Spleen (tissue), 11 donors: ENCODE measurements at regions not wholly inside any gene's neighbourhood (a gene's known extent, or its start where the extent isn't known, plus 50 kb on each side); places are given as distances from the start of the nearest gene placed in this dataset.

Source experiments
- DNase-seq: peaks from one replicate; pipeline ENCODE4 v3.0.0-alpha.2; 2020
- H3K27ac ChIP-seq, 8 donors: fragments of 200-600 bp; sonication (generic) in 7 of 8; 1 replicate in 4 of 8; 2 replicates in 4 of 8; pipeline versions ENCODE4 v1.5.0 to v1.8.0; 2016 to 2021; ENCODE audit warnings: inconsistent platforms in 4 of 8, mild to moderate bottlenecking in 4 of 8, moderate library complexity in 1 of 8
- H3K27me3 ChIP-seq, 7 donors: fragments of 200-600 bp; sonication (generic) in 6 of 7; replicated peaks in 1 of 7; 1 replicate in 4 of 7; 2 replicates in 3 of 7; pipeline versions ENCODE4 v1.5.0 to v1.8.0; 2016 to 2021; ENCODE audit warnings: inconsistent platforms in 3 of 7, mild to moderate bottlenecking in 1 of 7
- H3K36me3 ChIP-seq, 6 donors: fragments of 200-600 bp; sonication (generic) in 5 of 6; 1 replicate in 4 of 6; 2 replicates in 2 of 6; pipeline versions ENCODE4 v1.5.0 to v1.8.0; 2016 to 2021; ENCODE audit warnings: inconsistent platforms in 2 of 6
- H3K4me1 ChIP-seq, 6 donors: fragments of 200-600 bp; sonication (generic) in 5 of 6; 1 replicate in 3 of 6; 2 replicates in 3 of 6; pipeline versions ENCODE4 v1.5.0 to v1.8.0; 2016 to 2021; ENCODE audit warnings: inconsistent platforms in 3 of 6
- H3K4me3 ChIP-seq, 8 donors: fragments of 200-600 bp; sonication (generic) in 7 of 8; 1 replicate in 4 of 8; 2 replicates in 4 of 8; pipeline versions ENCODE4 v1.5.0 to v1.8.0; 2016 to 2021; ENCODE audit warnings: inconsistent platforms in 4 of 8, mild to moderate bottlenecking in 4 of 8, moderate library complexity in 2 of 8
- H3K9me3 ChIP-seq, 8 donors: fragments of 200-600 bp; sonication (generic) in 7 of 8; 1 replicate in 4 of 8; 2 replicates in 4 of 8; pipeline versions ENCODE4 v1.5.0 to v1.8.0; 2016 to 2021; ENCODE audit warnings: inconsistent platforms in 4 of 8
- POLR2A ChIP-seq, 3 donors: fragments of 450-650 bp; IDR thresholded peaks; one replicate each; pipeline ENCODE4 v1.5.1; 2017; ENCODE audit warnings: antibody characterized with exemption in 3 of 3, mild to moderate bottlenecking in 1 of 3
- POLR2AphosphoS5 ChIP-seq, 3 donors: sonication (generic); formaldehyde crosslinking; IDR thresholded peaks; one replicate each; pipeline ENCODE4 v1.5.1; 2017; ENCODE audit warnings: antibody characterized with exemption in 3 of 3
- WGBS, 5 donors: extraction: QIAGEN DNeasy Blood & Tissue Kit in 3 of 5; methylation state at CpG; one replicate each; pipeline versions ENCODE4 v1.1.5 to v1.1.7; 2013 to 2018; 5-methylcytosine and 5-hydroxymethylcytosine counted together
- intact Hi-C: fragments of 100-400 bp; cut with DNase I; formaldehyde crosslinking; loops from one replicate; pipeline ENCODE4 v1.15.0; 2023; ENCODE audit warnings: low total_unique reads
- TF ChIP-seq, protein P1 (sequence below), 11 experiments: fragments of 200-600 bp in 7 of 11; fragments of 450-650 bp in 4 of 11; sonication (generic) in 4 of 11; IDR thresholded peaks in 8 of 11; conservative IDR thresholded peaks in 3 of 11; 1 replicate in 7 of 11; 2 replicates in 4 of 11; pipeline versions ENCODE4 v1.4.0 to v1.8.0; 2016 to 2021; ENCODE audit warnings: antibody characterized with exemption in 11 of 11, inconsistent platforms in 4 of 11, mild to moderate bottlenecking in 1 of 11
- donor health status: healthy with polysubstance abuse.
- donor health status: DM: no; HTN: no; CAD: no; lungs with moderate emphysema.
- donor health status: DM: no; HTN: no; CAD: no.
- donor health status: Bipolar disorder and iron deficiency.
- donor health status: healthy.
- donor health status: DM: no; HTN: no; CAD: no.
- donor health status: DM: yes; HTN: yes; CAD: no.

DNA sequence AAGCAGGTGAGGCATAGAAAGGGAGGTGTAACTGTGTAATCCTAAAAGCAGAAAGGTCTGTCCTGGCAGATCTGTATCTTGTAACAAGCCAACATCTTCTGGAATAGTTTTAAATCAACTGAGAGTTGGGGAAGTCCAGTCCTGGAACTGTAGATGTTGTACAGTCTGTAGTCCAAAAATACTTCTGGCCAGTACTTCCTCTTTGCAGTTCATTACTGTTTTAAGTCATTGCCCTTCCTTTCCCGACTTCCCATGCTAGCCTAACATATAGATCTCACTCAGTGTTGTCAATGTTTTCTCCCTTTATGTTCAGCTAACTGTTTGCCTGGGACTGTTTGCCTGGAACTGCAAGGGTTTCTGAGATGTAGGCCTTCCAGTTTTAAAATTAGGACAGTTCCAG lies 168.5 kb upstream of the ISL1 start:
- no peaks in the 10 kb centered on the region for H3K36me3 ChIP-seq
- no peaks in the 10 kb centered on the region for H3K4me1 ChIP-seq
- no peaks in the 10 kb centered on the region for H3K27me3 ChIP-seq
- H3K9me3 ChIP-seq = no peaks in the 10 kb centered on the region
- no peak for DNase-seq
- WGBS, 5 donors = 0 to 10% (median 6%) methylated on average over 1 of the region's 1 CpG
- no peak for TF ChIP-seq POLR2A (IDR thresholded peaks at IDR 0.05)
- TF ChIP-seq POLR2AphosphoS5 (IDR thresholded peaks at IDR 0.05) = no peak
- TF ChIP-seq, protein P1, sequence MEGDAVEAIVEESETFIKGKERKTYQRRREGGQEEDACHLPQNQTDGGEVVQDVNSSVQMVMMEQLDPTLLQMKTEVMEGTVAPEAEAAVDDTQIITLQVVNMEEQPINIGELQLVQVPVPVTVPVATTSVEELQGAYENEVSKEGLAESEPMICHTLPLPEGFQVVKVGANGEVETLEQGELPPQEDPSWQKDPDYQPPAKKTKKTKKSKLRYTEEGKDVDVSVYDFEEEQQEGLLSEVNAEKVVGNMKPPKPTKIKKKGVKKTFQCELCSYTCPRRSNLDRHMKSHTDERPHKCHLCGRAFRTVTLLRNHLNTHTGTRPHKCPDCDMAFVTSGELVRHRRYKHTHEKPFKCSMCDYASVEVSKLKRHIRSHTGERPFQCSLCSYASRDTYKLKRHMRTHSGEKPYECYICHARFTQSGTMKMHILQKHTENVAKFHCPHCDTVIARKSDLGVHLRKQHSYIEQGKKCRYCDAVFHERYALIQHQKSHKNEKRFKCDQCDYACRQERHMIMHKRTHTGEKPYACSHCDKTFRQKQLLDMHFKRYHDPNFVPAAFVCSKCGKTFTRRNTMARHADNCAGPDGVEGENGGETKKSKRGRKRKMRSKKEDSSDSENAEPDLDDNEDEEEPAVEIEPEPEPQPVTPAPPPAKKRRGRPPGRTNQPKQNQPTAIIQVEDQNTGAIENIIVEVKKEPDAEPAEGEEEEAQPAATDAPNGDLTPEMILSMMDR (IDR thresholded peaks at IDR 0.05 in 8 of 11, conservative IDR thresholded peaks at IDR 0.05 in 3 of 11) = no peak
- H3K4me3 ChIP-seq = no peak overlapping the region
- no peak overlapping the region for H3K27ac ChIP-seq
- intact Hi-C loops = no loop called here

DNA sequence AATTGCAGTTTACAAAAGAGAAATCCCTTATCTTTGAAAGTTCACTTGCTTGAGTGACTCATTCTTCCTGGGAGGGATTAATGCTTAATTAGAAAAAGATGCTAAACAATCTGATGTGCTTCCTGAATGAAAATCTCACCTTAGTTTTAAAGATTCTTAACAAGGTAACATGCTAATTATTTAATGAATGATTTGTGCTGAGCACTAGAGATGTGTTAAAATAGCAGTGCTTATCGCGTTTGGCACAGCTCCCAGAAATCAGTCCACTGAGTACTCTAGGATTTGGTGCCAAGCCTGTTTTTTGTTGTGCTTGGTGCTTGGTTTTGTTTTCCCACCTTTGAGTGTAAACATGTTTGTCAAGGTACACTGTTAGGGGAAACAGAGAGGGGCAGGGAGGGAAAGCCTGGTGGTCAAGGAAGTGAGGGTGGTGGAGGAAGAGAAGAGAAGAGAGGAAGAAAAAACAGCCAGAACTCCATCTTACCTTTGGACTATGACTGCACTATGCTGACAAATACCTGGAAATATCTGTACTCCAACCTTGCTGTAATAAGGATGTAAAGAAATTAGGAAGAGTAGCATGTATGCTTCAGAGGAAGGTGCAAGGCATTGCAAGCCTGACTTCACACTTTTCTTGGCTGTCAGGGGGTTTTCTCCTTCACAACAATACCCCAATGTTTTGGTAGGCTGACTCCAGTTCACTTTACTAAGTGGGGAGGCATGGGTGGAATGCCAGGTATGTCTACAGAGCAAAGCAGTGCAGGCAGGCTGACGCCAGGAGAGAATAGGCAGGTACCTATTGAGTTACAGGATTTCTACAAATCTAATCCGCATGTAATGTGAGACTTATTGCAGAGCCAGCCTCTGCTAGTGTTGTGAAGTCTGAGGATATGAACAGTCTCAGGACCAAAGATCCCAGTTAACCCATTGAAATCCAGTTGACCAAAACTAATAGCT lies 157.2 kb upstream of the ISL1 start:
- Histone ChIP-seq H3K36me3 (no peaks in the 10 kb centered on the region), H3K9me3 (peaks cover 0 to 27% (median 19%) of the 10 kb centered on the region in 8 donors), H3K4me3 (no peak overlapping the region), H3K4me1 (no peaks in the 10 kb centered on the region), H3K27ac (no peak overlapping the region), H3K27me3 (no peaks in the 10 kb centered on the region)
- WGBS, 5 donors = 31 to 50% (median 45%) methylated on average over 4 of the region's 4 CpGs
- TF ChIP-seq POLR2A (IDR thresholded peaks at IDR 0.05) = no peak
- TF ChIP-seq, protein P1 (IDR thresholded peaks at IDR 0.05 in 8 of 11, conservative IDR thresholded peaks at IDR 0.05 in 3 of 11) = no peak
- no peak for TF ChIP-seq POLR2AphosphoS5 (IDR thresholded peaks at IDR 0.05)
- intact Hi-C loops = no loop called here
- no peak for DNase-seq

DNA sequence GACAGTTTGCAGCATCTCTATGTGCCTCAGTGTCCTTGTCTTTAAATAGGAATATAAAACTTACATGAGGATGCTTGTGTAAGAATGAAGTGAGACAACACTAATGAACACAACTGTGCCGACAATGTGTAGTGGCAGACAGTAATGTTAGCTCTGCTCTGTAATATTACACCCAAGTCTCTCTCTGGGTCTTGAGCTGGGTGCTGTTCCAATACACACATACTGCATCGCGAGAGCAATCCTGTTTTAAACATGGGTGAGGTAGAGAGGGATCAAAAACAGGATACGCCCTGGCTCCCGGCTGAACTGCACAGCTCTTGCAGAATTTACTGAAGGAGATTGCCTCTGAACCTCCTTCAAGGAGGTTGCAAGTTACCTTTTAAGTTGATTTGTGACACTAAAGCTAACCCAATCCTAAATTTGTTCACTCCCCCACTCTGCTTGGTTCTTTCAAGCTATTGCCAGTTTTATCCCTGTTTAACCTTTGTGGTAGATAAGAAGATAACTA lies 155.2 kb upstream of the ISL1 start:
- Histone ChIP-seq H3K27me3 (no peaks in the 10 kb centered on the region), H3K4me3 (no peak overlapping the region), H3K27ac (no peak overlapping the region), H3K4me1 (no peaks in the 10 kb centered on the region), H3K9me3 (peaks cover 0 to 38% (median 25%) of the 10 kb centered on the region in 8 donors), H3K36me3 (no peaks in the 10 kb centered on the region)
- WGBS, 5 donors = 65 to 81% (median 80%) methylated on average over 5 of the region's 5 CpGs
- intact Hi-C loops = no loop called here
- DNase-seq = no peak
- TF ChIP-seq POLR2A (IDR thresholded peaks at IDR 0.05) (no peak), POLR2AphosphoS5 (IDR thresholded peaks at IDR 0.05) (no peak)
- TF ChIP-seq, protein P1 (IDR thresholded peaks at IDR 0.05 in 8 of 11, conservative IDR thresholded peaks at IDR 0.05 in 3 of 11) = no peak

DNA sequence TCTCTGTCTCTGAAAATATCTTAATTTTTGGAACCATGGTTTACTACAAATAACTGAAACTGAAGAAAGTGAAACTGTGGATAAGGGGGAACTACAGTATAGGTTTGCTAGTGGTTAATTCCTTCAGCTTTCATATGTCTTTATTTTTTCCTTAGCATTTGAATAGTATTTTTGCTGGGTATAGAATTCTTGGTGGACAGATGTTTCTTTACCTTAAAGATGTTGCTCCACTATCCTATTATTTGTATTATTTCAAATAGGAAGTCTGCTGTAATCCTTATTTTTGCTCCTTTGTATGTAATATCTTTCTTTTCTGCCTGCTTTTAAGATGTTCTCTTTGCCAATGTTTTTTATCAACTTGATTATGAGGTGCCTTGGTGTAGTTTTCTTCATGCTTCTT lies 152.9 kb upstream of the ISL1 start:
- peaks cover 0 to 38% (median 25%) of the 10 kb centered on the region in 8 donors for H3K9me3 ChIP-seq
- intact Hi-C loops = no loop called here

More for the DNA sequence above, 152.9 kb upstream of the ISL1 start:
- Histone ChIP-seq H3K4me3 (no peak overlapping the region), H3K27me3 (no peaks in the 10 kb centered on the region), H3K36me3 (no peaks in the 10 kb centered on the region), H3K4me1 (no peaks in the 10 kb centered on the region), H3K27ac (no peak overlapping the region)
- no peak for DNase-seq
- TF ChIP-seq POLR2A (IDR thresholded peaks at IDR 0.05) = no peak
- TF ChIP-seq POLR2AphosphoS5 (IDR thresholded peaks at IDR 0.05) = no peak
- TF ChIP-seq, protein P1 (IDR thresholded peaks at IDR 0.05 in 8 of 11, conservative IDR thresholded peaks at IDR 0.05 in 3 of 11) = no peak
